ENCODE measurements at regions not wholly inside any gene's neighbourhood (a gene's known extent, or its start where the extent isn't known, plus 50 kb on each side); places are given as distances from the start of the nearest gene placed in this dataset.

DNA sequence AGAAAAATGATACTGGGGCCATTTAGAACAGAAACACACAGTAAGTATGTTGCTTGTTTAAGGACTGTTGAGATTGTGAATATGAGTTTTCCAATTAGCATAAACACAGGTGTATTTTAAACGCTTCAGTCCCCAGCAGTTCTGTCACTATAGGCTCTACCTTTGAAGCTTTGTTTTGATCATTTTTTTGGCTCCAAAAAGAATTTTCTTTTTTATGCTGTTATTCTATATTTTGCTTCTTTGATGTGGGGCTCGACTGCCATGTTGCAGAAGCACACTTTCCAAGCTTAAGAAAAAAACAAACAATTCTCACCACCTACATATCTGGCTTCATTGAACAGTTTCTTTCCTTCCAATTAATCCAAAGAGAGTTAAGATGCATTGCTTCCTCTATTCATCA, 131.0 kb upstream of the DMAC1 start:
- Histone ChIP-seq H2AFZ (ENCODE audit: insufficient read depth, low read depth, low read length, poor library complexity, severe bottlenecking) (no peak overlapping the region), H4K20me1 (ENCODE audit: insufficient read depth, low read length) (no peaks in the 10 kb centered on the region), H3K79me2 (ENCODE audit: insufficient read depth, low read length) (no peaks in the 10 kb centered on the region), H3K9me3 (replicated peaks in 1 of 2; ENCODE audit: control insufficient read depth in 1 of 2, insufficient read depth in 1 of 2, low read length in 2 of 2) (no peaks in the 10 kb centered on the region), H3K4me3 (replicated peaks in 1 of 3; ENCODE audit: low read depth in 2 of 3, low read length in 3 of 3) (no peak overlapping the region), H3K4me1 (ENCODE audit: control insufficient read depth in 1 of 2, insufficient read depth in 2 of 2, low read length in 2 of 2) (peaks cover 8% of the 10 kb centered on the region in 2 donors), H3K9ac (ENCODE audit: insufficient read depth, low read length, poor library complexity, severe bottlenecking) (no peak overlapping the region), H3K4me2 (replicated peaks; ENCODE audit: extremely low read depth, low read length, poor library complexity, severe bottlenecking) (no peak overlapping the region), H3K36me3 (replicated peaks in 1 of 2; ENCODE audit: control insufficient read depth in 1 of 2, insufficient read depth in 2 of 2, low read length in 2 of 2) (no peaks in the 10 kb centered on the region), H3K27ac (ENCODE audit: low read depth in 1 of 2, low read length in 2 of 2) (no peak overlapping the region), H3K27me3 (ENCODE audit: control insufficient read depth in 2 of 2, insufficient read depth in 2 of 2, low read length in 2 of 2) (no peaks in the 10 kb centered on the region)
- Mint-ChIP-seq H3K4me3 (no peak overlapping the region), H3K4me1 (peaks cover 8% of the 10 kb centered on the region), H3K36me3 (no peaks in the 10 kb centered on the region), H3K9me3 (peaks cover 0 to 2% (median 0%) of the 10 kb centered on the region in 7 donors), H3K27ac (no peak overlapping the region), H3K27me3 (ENCODE audit: low read depth in 3 of 3) (peaks cover 0 to 5% (median 1%) of the 10 kb centered on the region in 3 donors)
- DNase-seq, result no peak
- intact Hi-C loops (cut with micrococcal nuclease), result no loop called here
- TF ChIP-seq, protein P1, sequence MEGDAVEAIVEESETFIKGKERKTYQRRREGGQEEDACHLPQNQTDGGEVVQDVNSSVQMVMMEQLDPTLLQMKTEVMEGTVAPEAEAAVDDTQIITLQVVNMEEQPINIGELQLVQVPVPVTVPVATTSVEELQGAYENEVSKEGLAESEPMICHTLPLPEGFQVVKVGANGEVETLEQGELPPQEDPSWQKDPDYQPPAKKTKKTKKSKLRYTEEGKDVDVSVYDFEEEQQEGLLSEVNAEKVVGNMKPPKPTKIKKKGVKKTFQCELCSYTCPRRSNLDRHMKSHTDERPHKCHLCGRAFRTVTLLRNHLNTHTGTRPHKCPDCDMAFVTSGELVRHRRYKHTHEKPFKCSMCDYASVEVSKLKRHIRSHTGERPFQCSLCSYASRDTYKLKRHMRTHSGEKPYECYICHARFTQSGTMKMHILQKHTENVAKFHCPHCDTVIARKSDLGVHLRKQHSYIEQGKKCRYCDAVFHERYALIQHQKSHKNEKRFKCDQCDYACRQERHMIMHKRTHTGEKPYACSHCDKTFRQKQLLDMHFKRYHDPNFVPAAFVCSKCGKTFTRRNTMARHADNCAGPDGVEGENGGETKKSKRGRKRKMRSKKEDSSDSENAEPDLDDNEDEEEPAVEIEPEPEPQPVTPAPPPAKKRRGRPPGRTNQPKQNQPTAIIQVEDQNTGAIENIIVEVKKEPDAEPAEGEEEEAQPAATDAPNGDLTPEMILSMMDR (IDR thresholded peaks at IDR 0.05), result no peak
- no CpG with 5 or more reads among the region's 2 CpGs for WGBS (ENCODE audit: insufficient coverage)

DNA sequence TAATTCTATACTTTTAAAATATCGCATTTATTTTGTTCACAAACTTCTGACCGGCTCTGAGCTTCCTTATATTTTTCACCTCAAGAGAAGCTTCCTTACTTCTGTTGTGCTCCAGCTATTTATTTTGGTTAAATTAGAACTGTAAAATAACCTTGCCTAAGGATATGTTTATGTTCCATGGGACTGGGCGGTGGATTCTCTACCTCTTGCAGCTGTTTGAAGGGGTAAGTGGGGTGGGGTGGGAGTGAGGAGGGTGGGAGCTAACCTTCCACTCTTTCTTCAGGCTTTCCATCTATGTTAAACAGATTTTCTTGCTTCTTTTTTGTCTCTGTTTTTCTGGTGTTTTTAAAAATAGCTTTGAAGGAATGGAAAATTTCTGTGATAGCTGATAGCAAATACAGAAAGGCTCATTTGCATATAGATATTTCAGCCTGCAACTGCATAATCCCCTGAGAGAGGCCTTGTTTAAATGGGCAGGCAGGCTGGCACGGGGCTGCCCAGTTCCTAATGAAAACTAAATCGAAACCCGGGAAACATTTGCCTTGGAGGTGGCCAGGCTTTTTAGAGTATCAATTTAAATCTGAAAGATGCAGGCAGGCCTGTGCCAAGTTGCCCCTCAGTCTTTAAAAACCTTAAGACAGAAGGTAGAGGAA, 122.1 kb upstream of the DMAC1 start:
- Mint-ChIP-seq H3K9me3 (peaks cover 0 to under 1% (median 0%) of the 10 kb centered on the region in 7 donors), H3K27me3 (ENCODE audit: low read depth in 3 of 3) (peaks cover 0 to 2% (median 0%) of the 10 kb centered on the region in 3 donors), H3K4me1 (no peaks in the 10 kb centered on the region), H3K36me3 (no peaks in the 10 kb centered on the region), H3K4me3 (no peak overlapping the region), H3K27ac (no peak overlapping the region)
- no peak overlapping the region for H3K27ac ChIP-seq (ENCODE audit: low read depth in 1 of 2, low read length in 2 of 2)
- H3K4me1 ChIP-seq (ENCODE audit: control insufficient read depth in 1 of 2, insufficient read depth in 2 of 2, low read length in 2 of 2), result no peaks in the 10 kb centered on the region
- H3K27me3 ChIP-seq (ENCODE audit: control insufficient read depth in 2 of 2, insufficient read depth in 2 of 2, low read length in 2 of 2), result no peaks in the 10 kb centered on the region
- intact Hi-C loops (cut with micrococcal nuclease), result no loop called here
- H2AFZ ChIP-seq (ENCODE audit: insufficient read depth, low read depth, low read length, poor library complexity, severe bottlenecking), result no peak overlapping the region
- no peaks in the 10 kb centered on the region for H3K79me2 ChIP-seq (ENCODE audit: insufficient read depth, low read length)
- no peak overlapping the region for H3K4me3 ChIP-seq (replicated peaks in 1 of 3; ENCODE audit: low read depth in 2 of 3, low read length in 3 of 3)
- H4K20me1 ChIP-seq (ENCODE audit: insufficient read depth, low read length), result no peaks in the 10 kb centered on the region
- no peaks in the 10 kb centered on the region for H3K36me3 ChIP-seq (replicated peaks in 1 of 2; ENCODE audit: control insufficient read depth in 1 of 2, insufficient read depth in 2 of 2, low read length in 2 of 2)
- DNase-seq, result no peak
- H3K4me2 ChIP-seq (replicated peaks; ENCODE audit: extremely low read depth, low read length, poor library complexity, severe bottlenecking), result no peak overlapping the region
- H3K9ac ChIP-seq (ENCODE audit: insufficient read depth, low read length, poor library complexity, severe bottlenecking), result no peak overlapping the region
- no peaks in the 10 kb centered on the region for H3K9me3 ChIP-seq (replicated peaks in 1 of 2; ENCODE audit: control insufficient read depth in 1 of 2, insufficient read depth in 1 of 2, low read length in 2 of 2)
- TF ChIP-seq, protein P1 (IDR thresholded peaks at IDR 0.05), result no peak
- 95% methylated on average over 4 of the region's 6 CpGs for WGBS (ENCODE audit: insufficient coverage)
